ENCODE measurements at regions not wholly inside any gene's neighbourhood (a gene's known extent, or its start where the extent isn't known, plus 50 kb on each side); places are given as distances from the start of the nearest gene placed in this dataset.

DNA sequence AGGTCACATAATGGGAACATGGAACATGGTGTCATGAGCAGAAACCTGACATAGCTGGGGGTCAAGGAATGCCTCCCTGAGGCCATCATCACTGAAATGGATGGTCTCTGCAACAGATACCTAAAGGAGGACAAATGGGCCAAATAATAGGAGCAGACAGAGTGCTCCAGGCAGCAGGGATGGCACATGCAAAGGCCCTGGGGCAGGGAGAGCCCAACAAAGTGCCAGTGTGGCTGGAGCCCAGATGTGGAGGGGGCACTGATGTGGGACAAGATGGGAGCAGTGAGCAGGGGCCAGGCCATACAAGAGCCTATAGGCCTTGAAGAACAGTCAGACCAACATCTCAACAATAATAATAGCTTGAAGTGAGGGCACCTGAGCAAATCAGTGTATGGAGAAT is 497.8 kb downstream of the MN1 start:
- Histone ChIP-seq H2BK120ac (ENCODE audit: low read depth, low read length) (no peak overlapping the region), H3K9me3 (replicated peaks in 1 of 2; ENCODE audit: control insufficient read depth in 2 of 2, insufficient read depth in 1 of 2, low read depth in 1 of 2, low read length in 2 of 2) (peaks cover 0 to 2% of the 10 kb centered on the region in 2 donors), H3K4me1 (ENCODE audit: control insufficient read depth in 2 of 2, insufficient read depth in 1 of 2, low read depth in 1 of 2, low read length in 2 of 2) (peaks cover 6 to 14% of the 10 kb centered on the region in 2 donors), H3K4ac (ENCODE audit: low read length) (no peak overlapping the region), H2BK5ac (ENCODE audit: low read length) (no peak overlapping the region), H3K18ac (ENCODE audit: low read length) (no peak overlapping the region), H3K14ac (ENCODE audit: low read length) (no peak overlapping the region), H3K4me2 (ENCODE audit: insufficient read depth, low read length, poor library complexity, severe bottlenecking) (no peak overlapping the region), H3K4me3 (ENCODE audit: low read length in 2 of 2) (no peak overlapping the region), H3K9ac (ENCODE audit: low read depth, low read length, poor library complexity) (peak overlapping the region; percentile 63), H3K79me1 (ENCODE audit: low read depth, low read length) (no peaks in the 10 kb centered on the region), H4K8ac (ENCODE audit: low read depth, low read length) (no peak overlapping the region), H2AFZ (ENCODE audit: low read length) (no peak overlapping the region), H2BK15ac (ENCODE audit: low read length) (no peak overlapping the region), H3K36me3 (replicated peaks in 1 of 2; ENCODE audit: control insufficient read depth in 2 of 2, insufficient read depth in 2 of 2, low read length in 2 of 2) (no peaks in the 10 kb centered on the region), H2BK12ac (ENCODE audit: low read length) (peak overlapping the region; percentile 86), H3K27me3 (ENCODE audit: control insufficient read depth in 3 of 3, insufficient read depth in 3 of 3, low read depth in 1 of 3, low read length in 3 of 3) (no peaks in the 10 kb centered on the region), H4K91ac (ENCODE audit: low read depth, low read length, poor library complexity) (no peak overlapping the region), H2AK5ac (ENCODE audit: low read depth, low read length) (peak overlapping the region; percentile 28), H3K23ac (ENCODE audit: low read depth, low read length, poor library complexity) (no peak overlapping the region), H3K27ac (replicated peaks; ENCODE audit: low read length) (no peak overlapping the region)
- DNase-seq (ENCODE audit: low spot score) = no peak

DNA sequence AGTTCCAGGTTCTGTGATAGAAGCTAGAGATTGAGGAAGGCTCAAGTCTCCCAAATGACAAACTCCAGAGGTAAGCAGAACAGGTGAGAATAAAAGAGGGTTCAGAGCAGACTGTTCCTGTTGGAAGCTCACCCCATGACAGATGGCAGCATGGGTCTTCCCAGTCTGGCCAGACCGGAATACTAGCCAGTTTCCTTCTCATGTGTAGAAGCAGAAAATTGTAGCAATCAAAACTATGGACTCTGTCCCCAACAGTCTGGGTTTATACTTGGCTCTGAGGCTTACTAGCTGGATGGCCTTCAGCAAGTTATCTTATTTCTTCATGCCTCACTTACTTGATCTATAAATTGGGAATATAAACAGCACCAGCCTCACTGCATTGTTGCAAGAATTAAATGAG is 494.8 kb downstream of the MN1 start:
- Histone ChIP-seq H4K8ac (ENCODE audit: low read depth, low read length) (no peak overlapping the region), H2BK120ac (ENCODE audit: low read depth, low read length) (no peak overlapping the region), H3K14ac (ENCODE audit: low read length) (no peak overlapping the region), H3K18ac (ENCODE audit: low read length) (no peak overlapping the region), H3K23ac (ENCODE audit: low read depth, low read length, poor library complexity) (no peak overlapping the region), H3K4ac (ENCODE audit: low read length) (no peak overlapping the region), H4K91ac (ENCODE audit: low read depth, low read length, poor library complexity) (no peak overlapping the region), H2BK15ac (ENCODE audit: low read length) (no peak overlapping the region), H3K9me3 (replicated peaks in 1 of 2; ENCODE audit: control insufficient read depth in 2 of 2, insufficient read depth in 1 of 2, low read depth in 1 of 2, low read length in 2 of 2) (peaks cover 0 to 2% of the 10 kb centered on the region in 2 donors), H2AFZ (ENCODE audit: low read length) (no peak overlapping the region), H3K4me1 (ENCODE audit: control insufficient read depth in 2 of 2, insufficient read depth in 1 of 2, low read depth in 1 of 2, low read length in 2 of 2) (peaks cover 14 to 16% of the 10 kb centered on the region in 2 donors), H3K27ac (replicated peaks; ENCODE audit: low read length) (no peak overlapping the region), H3K4me3 (ENCODE audit: low read length in 2 of 2) (no peak overlapping the region), H3K27me3 (ENCODE audit: control insufficient read depth in 3 of 3, insufficient read depth in 3 of 3, low read depth in 1 of 3, low read length in 3 of 3) (no peaks in the 10 kb centered on the region), H3K9ac (ENCODE audit: low read depth, low read length, poor library complexity) (no peak overlapping the region), H2BK12ac (ENCODE audit: low read length) (no peak overlapping the region), H3K36me3 (replicated peaks in 1 of 2; ENCODE audit: control insufficient read depth in 2 of 2, insufficient read depth in 2 of 2, low read length in 2 of 2) (no peaks in the 10 kb centered on the region), H2BK5ac (ENCODE audit: low read length) (no peak overlapping the region), H3K4me2 (ENCODE audit: insufficient read depth, low read length, poor library complexity, severe bottlenecking) (no peak overlapping the region), H2AK5ac (ENCODE audit: low read depth, low read length) (no peak overlapping the region), H3K79me1 (ENCODE audit: low read depth, low read length) (no peaks in the 10 kb centered on the region)
- no CpG with 5 or more reads among the region's 1 CpG for WGBS, 2 donors (ENCODE audit: extremely low coverage in 2 of 2, insufficient read length in 2 of 2, insufficient replicate concordance in 1 of 2)
- DNase-seq (ENCODE audit: low spot score) = no peak

DNA sequence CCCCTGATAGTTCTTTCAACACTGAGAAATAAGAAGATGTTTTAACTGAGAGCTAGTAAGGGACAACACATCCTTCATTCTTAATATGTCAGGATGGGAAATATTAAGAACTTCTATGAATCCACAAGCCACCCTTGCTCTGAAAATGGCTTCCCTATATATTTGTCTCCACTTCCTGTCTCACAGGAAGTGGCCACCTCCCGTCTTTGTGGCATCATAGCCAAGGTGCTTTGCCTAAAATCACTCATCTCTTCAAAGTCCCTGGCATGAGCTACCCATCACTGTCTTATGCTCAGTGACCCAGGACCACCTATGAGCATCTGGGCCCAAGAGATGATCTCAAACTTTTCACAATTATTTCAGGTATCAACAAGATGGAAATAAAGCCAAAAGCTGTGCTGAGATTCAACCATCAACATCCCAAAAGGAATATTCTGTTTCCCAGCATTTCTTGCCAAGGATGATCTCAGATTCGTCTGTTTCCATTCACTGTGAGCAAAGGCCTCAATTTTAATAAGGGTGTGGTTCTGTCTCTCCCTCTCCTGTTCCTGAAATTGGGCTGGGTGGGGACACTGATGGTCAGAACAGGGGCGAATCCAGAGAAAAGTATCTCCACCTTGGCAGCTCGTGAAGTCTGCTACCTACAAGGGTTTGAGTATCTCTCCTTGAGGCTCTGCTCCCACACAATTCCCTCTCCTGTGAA is 493.9 kb downstream of the MN1 start:
- no peak overlapping the region for H2BK120ac ChIP-seq (ENCODE audit: low read depth, low read length)
- no peak overlapping the region for H3K4ac ChIP-seq (ENCODE audit: low read length)
- H2AK5ac ChIP-seq (ENCODE audit: low read depth, low read length) = no peak overlapping the region
- no peak overlapping the region for H3K4me3 ChIP-seq (ENCODE audit: low read length in 2 of 2)
- H3K9me3 ChIP-seq (replicated peaks in 1 of 2; ENCODE audit: control insufficient read depth in 2 of 2, insufficient read depth in 1 of 2, low read depth in 1 of 2, low read length in 2 of 2) = peaks cover 0 to 5% of the 10 kb centered on the region in 2 donors
- peaks cover 21 to 23% of the 10 kb centered on the region in 2 donors for H3K4me1 ChIP-seq (ENCODE audit: control insufficient read depth in 2 of 2, insufficient read depth in 1 of 2, low read depth in 1 of 2, low read length in 2 of 2)
- H2BK5ac ChIP-seq (ENCODE audit: low read length) = no peak overlapping the region
- no peak overlapping the region for H2AFZ ChIP-seq (ENCODE audit: low read length)
- no peak overlapping the region for H3K23ac ChIP-seq (ENCODE audit: low read depth, low read length, poor library complexity)
- no peak overlapping the region for H4K8ac ChIP-seq (ENCODE audit: low read depth, low read length)
- H2BK15ac ChIP-seq (ENCODE audit: low read length) = no peak overlapping the region
- H3K9ac ChIP-seq (ENCODE audit: low read depth, low read length, poor library complexity) = no peak overlapping the region
- no peak overlapping the region for H4K91ac ChIP-seq (ENCODE audit: low read depth, low read length, poor library complexity)
- no peak overlapping the region for H3K27ac ChIP-seq (replicated peaks; ENCODE audit: low read length)
- H3K4me2 ChIP-seq (ENCODE audit: insufficient read depth, low read length, poor library complexity, severe bottlenecking) = no peak overlapping the region
- no CpG with 5 or more reads among the region's 4 CpGs for WGBS, 2 donors (ENCODE audit: extremely low coverage in 2 of 2, insufficient read length in 2 of 2, insufficient replicate concordance in 1 of 2)
- no peaks in the 10 kb centered on the region for H3K79me1 ChIP-seq (ENCODE audit: low read depth, low read length)
- no peak overlapping the region for H3K18ac ChIP-seq (ENCODE audit: low read length)
- H3K36me3 ChIP-seq (replicated peaks in 1 of 2; ENCODE audit: control insufficient read depth in 2 of 2, insufficient read depth in 2 of 2, low read length in 2 of 2) = no peaks in the 10 kb centered on the region
- H3K27me3 ChIP-seq (ENCODE audit: control insufficient read depth in 3 of 3, insufficient read depth in 3 of 3, low read depth in 1 of 3, low read length in 3 of 3) = no peaks in the 10 kb centered on the region
- no peak for DNase-seq (ENCODE audit: low spot score)
- no peak overlapping the region for H2BK12ac ChIP-seq (ENCODE audit: low read length)
- no peak overlapping the region for H3K14ac ChIP-seq (ENCODE audit: low read length)

DNA sequence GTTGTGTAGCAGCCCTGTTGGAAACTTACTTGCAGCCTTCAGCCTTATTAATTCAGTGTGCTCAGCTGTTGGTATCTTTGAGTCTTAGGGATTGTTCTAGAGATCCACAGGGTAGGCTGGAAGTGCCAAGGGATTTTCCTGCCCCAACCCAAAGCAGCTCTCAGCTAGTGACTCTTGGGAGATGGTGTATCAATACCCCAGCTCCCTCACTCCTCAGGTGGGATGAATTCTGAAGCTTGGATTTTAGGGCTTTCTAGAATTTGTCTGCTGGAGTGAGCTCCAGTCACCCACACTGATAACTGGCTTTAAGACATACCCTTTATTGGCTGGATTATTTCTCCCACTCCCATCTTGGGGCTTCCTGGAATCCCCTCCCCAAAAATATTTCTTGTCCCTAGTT is 493.0 kb downstream of the MN1 start:
- Histone ChIP-seq H2BK120ac (ENCODE audit: low read depth, low read length) (no peak overlapping the region), H2BK15ac (ENCODE audit: low read length) (no peak overlapping the region), H2AFZ (ENCODE audit: low read length) (no peak overlapping the region), H2BK5ac (ENCODE audit: low read length) (no peak overlapping the region), H3K18ac (ENCODE audit: low read length) (no peak overlapping the region), H3K23ac (ENCODE audit: low read depth, low read length, poor library complexity) (no peak overlapping the region), H3K14ac (ENCODE audit: low read length) (no peak overlapping the region), H3K79me1 (ENCODE audit: low read depth, low read length) (no peaks in the 10 kb centered on the region), H3K4me1 (ENCODE audit: control insufficient read depth in 2 of 2, insufficient read depth in 1 of 2, low read depth in 1 of 2, low read length in 2 of 2) (peaks cover 27 to 31% of the 10 kb centered on the region in 2 donors), H3K4me3 (ENCODE audit: low read length in 2 of 2) (no peak overlapping the region), H3K4ac (ENCODE audit: low read length) (no peak overlapping the region), H3K36me3 (replicated peaks in 1 of 2; ENCODE audit: control insufficient read depth in 2 of 2, insufficient read depth in 2 of 2, low read length in 2 of 2) (no peaks in the 10 kb centered on the region), H3K9ac (ENCODE audit: low read depth, low read length, poor library complexity) (no peak overlapping the region), H3K9me3 (replicated peaks in 1 of 2; ENCODE audit: control insufficient read depth in 2 of 2, insufficient read depth in 1 of 2, low read depth in 1 of 2, low read length in 2 of 2) (peaks cover 0 to 5% of the 10 kb centered on the region in 2 donors), H4K8ac (ENCODE audit: low read depth, low read length) (no peak overlapping the region), H3K4me2 (ENCODE audit: insufficient read depth, low read length, poor library complexity, severe bottlenecking) (no peak overlapping the region), H2AK5ac (ENCODE audit: low read depth, low read length) (no peak overlapping the region), H3K27me3 (ENCODE audit: control insufficient read depth in 3 of 3, insufficient read depth in 3 of 3, low read depth in 1 of 3, low read length in 3 of 3) (no peaks in the 10 kb centered on the region), H4K91ac (ENCODE audit: low read depth, low read length, poor library complexity) (no peak overlapping the region), H2BK12ac (ENCODE audit: low read length) (no peak overlapping the region), H3K27ac (replicated peaks; ENCODE audit: low read length) (no peak overlapping the region)
- DNase-seq (ENCODE audit: low spot score) = no peak

Measured in neuronal stem cell (in vitro differentiated cells).